ENCODE measurements at regions not wholly inside any gene's neighbourhood (a gene's known extent, or its start where the extent isn't known, plus 50 kb on each side); places are given as distances from the start of the nearest gene placed in this dataset.

GRCh38 chr6:84522135-84522549, 242.3 kb downstream of the TBX18 start:
- DNase-seq: peak; percentile 85

GRCh38 chr6:84521511-84521910, 242.9 kb downstream of the TBX18 start:
- no peak for DNase-seq

- no peak for DNase-seq
These were observed 246.5 kb downstream of the TBX18 start for GRCh38 chr6:84517741-84518530.

DNA sequence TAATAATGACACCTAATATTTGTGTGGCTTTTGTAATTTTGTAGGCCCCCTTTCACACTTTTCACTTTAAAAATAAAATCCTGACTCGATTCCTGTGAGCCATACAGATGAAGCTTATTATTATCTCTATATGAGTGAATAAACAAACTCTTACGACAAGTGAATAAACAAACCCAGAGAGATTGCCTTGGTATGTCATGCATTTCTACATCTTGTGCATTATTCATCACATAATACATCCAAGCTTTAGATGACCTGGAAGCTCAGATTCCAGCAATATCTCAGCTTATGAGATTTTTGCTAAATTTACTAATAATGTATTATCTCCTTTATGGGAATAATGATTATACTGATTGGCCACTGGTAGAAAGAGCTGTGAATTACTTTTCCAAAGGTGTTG, 248.2 kb downstream of the TBX18 start:
- no peak for DNase-seq

DNA sequence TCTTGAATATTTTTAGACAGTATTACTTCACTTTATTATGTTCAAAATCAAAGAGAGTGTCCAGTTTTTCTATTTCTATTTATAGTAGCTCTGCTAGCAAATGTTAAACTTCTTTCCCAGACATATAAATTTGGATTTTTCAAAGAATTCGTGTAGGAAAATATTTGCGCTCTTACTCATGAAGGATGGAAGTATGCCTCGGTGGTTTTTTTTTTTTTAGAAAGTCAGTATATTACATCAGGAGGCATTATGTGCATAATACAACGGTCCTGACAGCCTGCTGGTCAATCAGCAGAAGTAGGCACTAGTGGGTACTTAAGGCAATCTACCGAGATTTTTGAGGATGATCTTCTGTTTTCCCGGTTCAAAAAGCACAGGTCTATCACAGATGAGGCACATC, 249.3 kb downstream of the TBX18 start:
- peak; percentile 11 for DNase-seq

DNA sequence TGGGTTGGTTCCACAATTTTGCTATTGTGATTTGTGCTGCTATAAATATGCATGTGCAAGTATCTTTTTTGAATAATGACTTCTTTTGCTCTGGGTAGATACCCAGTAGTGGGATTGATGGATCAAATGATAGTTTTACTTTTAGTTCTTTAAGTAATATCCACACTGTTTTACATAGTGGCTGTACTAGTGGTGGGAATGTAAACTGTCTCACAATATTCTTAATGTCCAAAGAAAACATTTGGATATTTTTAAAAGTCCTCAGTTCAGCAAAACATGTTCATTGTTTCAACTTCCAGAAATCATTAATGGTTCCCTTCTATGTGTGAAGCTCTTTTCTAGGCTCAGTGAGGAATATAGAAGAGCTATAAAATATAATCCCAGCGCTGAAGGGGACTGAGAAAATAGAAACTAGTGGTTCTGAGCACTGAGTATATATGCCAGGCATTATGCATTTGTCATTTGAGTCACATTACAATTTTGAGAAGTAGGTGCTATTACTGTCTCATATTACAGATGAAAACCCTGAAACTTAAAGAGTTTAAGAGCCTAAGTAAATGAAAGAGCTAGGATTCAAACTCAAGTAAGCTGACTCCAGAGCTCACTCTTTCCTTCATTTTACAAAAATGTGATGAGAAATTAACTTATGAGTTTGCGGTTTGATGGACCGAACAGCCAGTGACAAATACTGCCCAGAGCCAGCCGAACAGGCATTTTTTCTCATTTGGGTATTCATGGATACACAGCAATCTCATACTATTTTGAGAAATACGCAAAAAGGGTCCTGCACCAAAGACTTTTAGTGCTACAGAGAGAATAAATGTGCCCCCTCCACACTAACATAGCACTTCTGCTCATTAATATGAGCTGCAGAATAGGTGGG, 250.1 kb downstream of the TBX18 start:
- DNase-seq: no peak

GRCh38 chr6:84512391-84512790, 252.0 kb downstream of the TBX18 start:
- DNase-seq: no peak

DNA sequence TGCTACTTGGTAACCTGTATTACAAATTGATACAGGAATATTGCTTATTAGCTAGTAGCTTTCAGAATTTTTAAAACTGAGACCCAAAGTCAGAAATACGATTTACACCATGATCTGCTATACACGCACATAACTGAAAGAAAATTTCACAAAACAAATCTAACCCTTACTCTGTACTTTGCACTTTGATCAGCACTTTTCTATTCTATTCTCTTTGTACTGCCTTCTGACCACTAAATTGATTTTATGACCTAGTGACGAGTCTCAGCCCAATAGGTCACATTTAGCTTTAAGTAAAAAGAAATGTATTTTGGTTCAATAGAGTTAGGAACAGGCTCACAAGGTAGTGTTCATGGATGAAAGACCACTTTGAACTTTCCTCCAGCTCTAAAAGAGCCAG, 252.5 kb downstream of the TBX18 start:
- DNase-seq: no peak

- peak; percentile 11 for DNase-seq
These were observed 255.4 kb downstream of the TBX18 start for GRCh38 chr6:84508981-84509380.

DNA sequence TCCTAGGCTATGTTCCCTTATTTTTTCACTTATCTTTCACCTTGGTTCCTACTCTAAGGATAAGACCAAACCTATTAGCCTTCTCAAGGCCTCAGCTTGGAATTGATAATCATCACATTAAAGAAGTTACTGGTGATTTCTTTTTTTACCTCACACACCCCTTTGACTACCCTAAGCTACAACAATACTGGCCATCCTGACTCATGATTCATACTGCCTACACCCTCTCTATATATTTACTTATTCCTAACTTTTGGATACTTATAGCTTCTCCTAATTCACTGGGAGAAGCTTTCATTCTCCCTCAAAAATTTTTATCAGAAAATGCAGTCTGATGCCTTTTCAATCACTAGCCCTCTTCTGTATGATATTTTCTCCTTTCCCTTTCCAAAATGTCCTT, 256.1 kb downstream of the TBX18 start:
- no peak for DNase-seq

GRCh38 chr6:84504025-84504424, 260.4 kb downstream of the TBX18 start:
- no peak for DNase-seq

DNA sequence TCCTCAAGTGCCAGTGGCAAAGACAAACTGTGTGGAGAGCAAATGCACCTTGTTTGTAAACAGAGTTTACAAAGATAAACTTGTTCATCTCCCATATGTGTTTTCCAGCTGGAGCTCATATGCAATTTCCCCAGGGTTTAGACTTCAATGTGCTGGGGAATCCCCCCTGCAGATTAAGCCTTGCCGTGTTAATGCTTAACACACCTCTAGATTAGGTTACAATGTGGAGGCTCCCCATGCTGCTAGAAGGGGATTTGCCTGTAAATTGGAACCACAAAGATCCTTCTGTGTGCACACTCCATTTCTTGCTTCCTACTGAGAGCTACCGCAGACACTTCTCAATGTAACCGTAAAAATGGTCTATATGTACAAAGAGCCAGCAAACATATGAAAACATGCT, 263.1 kb downstream of the TBX18 start:
- DNase-seq: no peak

DNA sequence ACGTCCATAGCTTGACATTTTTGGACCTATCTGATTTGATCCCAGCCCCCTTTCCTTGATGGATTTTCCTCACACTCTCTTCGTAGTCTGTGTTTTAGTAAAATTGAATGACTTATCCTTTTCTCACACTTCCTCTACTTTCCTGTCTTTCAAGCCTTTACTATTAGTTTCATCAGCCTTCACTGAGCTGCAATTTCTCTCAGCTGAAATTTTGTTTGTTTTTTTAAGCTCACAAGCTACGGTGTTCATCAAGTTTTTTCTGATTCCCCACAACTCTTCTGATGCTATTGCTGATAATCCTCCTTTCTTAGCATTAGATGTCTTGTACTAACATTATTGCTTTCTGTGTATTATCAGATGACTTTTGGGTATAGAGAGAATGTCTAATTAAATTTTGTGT, 263.7 kb downstream of the TBX18 start:
- no peak for DNase-seq

DNA sequence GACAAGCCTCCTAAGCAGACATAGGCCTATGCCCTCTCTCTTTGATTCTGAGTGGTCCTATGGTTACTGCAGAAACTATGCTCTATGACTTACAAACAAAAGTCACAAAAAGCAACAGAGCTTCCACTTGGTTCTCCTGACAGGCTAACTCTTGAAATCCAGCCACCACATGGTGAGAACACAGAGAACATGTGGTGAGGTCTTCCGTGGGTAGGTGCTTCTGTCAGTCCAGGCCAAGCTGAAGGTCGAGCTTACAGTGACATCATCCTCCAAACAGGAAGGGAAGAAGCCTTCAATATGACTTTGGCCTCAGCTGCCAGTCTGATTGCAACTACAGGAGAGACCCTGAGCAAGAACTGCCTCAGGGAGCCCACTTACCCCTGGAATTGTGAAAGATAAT, 265.5 kb downstream of the TBX18 start:
- DNase-seq: no peak

DNA sequence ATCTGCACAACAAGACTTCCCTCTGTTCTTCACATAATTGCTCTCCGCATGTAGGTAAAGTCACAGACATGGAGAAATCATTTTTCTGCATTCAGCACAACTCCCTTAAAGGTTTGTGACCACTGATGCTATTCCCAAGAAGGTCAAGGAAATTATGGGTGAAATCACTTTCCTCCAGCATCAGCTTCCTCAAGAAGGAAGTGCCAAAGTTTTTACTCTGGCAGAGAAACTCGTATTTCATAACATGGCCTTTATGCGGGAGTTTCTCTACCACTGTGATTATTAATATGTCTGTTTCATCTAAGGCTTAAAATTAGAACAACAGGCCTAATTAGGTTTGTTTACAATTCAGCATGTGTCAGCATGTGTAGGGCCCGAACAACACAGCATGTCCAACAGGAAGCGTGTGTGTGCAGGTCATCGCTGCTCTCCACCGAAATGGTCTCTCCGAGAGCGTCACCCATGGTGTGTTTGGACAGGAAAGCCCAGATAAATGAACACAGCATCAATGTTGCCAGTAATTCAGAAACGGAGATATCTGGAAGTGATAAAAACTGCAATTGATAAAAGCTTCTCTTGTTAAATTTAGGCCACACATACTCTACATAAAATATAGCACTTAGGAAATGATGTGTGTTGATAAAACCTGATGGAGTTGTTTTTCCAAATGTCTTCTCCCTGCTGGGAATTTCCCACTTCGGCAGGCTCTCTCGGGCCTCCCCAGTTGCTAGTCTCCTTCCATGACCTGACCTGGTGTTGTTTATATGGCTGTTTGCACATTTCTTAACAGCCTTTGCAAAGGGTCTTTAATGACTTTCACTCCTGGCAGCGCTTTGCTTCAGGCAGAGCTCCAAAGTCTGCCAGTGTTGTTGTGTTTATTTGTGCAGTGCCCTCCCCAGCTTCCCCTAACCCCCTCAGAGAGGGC, 265.1 kb upstream of the CEP162 start:
- no peak for DNase-seq

DNA sequence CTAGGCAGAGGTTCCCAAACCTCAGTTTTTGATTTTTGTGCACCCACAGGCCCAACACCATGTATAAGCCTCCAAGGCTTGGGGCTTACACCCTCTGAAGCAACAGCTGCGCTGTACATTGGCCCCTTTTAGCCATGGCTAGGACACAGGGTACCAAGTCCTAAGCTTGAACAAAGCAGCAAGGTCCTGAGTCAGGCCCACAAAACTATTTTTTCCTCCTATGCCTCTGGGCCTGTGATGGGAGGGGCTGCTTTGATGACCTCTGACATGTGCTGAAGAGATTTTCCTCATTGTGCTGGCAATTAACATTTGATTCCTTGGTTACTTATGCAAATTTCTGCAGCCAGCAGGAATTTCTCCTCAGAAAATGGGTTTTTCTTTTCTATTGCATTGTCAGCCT, 262.2 kb upstream of the CEP162 start:
- no peak for DNase-seq

DNA sequence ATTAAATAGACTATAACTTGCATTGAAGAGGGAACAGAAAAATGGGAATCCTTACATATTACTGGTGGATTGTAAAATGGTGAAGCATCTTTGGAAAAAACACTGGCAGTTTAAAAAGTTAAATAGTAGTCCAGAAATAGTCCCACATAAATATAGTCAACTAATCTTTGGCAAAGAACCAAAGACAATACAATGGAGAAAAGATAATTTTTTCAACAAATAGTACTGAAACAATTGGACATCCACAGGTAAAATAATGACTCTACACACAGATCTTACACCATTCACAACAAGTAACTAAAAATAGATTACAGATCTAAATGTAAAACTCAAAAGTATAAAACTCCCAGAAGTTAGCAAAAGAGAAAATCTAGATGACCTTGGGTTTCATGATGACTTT, 259.1 kb upstream of the CEP162 start:
- DNase-seq: no peak

GRCh38 chr6:84469144-84469543, 241.7 kb upstream of the CEP162 start:
- DNase-seq: no peak

DNA sequence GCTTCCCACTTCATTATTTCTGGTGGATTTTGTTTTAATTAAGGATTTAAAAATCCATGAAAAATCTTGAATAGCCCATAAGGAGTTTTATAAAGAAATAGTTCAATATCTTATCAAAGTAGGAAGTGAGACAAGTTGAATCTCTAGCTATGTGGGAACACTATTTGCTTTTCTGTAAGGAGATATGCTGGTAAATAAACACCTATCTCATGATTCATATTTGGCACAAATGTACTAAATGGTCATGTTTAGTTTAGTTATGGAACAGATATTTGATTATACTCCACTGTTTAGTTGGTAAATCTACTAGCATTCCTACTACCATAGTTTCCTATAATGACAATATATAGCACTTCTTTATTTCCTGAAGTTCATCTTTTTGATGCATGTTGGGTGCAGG, 239.9 kb upstream of the CEP162 start:
- no peak for DNase-seq

- DNase-seq: peak; percentile 74
These were observed 239.1 kb upstream of the CEP162 start for GRCh38 chr6:84466511-84466910.

DNA sequence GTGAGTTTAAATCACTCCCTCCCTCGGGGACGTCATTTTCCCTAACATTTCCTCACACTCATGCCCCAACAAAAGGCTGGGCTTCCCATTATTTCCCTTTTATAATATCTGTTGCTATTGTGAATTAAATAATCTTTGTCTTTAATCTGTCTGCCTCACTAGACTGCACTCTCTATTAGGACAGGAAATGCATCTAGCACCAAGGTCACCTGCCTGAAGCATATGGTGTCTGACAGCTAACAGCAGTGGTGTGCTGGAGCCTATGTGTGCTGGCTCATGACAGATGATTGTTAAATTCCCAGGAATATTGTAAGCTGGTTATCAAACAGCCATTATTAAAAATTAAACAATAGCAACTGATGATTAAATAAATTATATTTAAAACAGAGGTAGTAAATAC, 237.0 kb upstream of the CEP162 start:
- DNase-seq: no peak

- DNase-seq: peak; percentile 74
These were observed 235.3 kb upstream of the CEP162 start for GRCh38 chr6:84462698-84463097.

DNA sequence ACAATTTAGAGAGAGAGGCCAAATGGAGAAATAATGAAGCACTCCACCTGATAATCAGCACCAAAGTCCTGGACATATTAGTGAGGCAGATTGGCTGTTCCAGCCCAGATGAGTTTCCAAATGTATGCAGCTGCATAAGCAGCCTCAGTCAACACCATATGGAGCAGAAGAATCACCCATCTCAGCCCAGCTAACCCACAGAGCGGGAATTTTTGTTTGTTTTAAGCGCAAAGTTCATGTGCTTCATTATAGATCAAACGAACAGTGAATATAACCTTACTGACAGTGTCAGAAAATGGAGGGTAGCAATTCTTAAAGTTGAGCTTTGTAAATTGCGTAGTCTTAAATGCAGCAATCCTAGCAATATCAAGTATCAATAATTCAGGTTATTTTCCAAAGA, 234.0 kb upstream of the CEP162 start:
- no peak for DNase-seq

All from EL (cell line).